HL-60 (cell line): ENCODE measurements at regions not wholly inside any gene's neighbourhood (a gene's known extent, or its start where the extent isn't known, plus 50 kb on each side); places are given as distances from the start of the nearest gene placed in this dataset.

Experiments
- DNase-seq, 2 experiments: peaks; one replicate each; pipeline ENCODE4 v3.0.0-alpha.2; 2010 to 2020; ENCODE audit warnings: low read depth in 1 of 2, low spot score in 1 of 2
- H3K27ac ChIP-seq: fragments of 250-450 bp; sonication (Bioruptor Pico); replicated peaks from 2 replicates; pipeline ENCODE4 v1.5.1; 2020; ENCODE audit warnings: mild to moderate bottlenecking, moderate library complexity
- H3K27me3 ChIP-seq: fragments of 250-450 bp; sonication (Bioruptor Pico); 2 replicates; pipeline ENCODE4 v1.5.1; 2021; ENCODE audit warnings: mild to moderate bottlenecking, moderate library complexity; ENCODE audit not compliant: insufficient read depth, poor library complexity, severe bottlenecking
- H3K4me3 ChIP-seq: replicated peaks from 2 replicates; pipeline ENCODE4 v1.5.1; 2011; ENCODE audit warnings: mild to moderate bottlenecking, control low read depth, low read length; ENCODE audit not compliant: insufficient read depth
- CTCF ChIP-seq: IDR thresholded peaks from one replicate; pipeline ENCODE4 v1.5.1; 2011; ENCODE audit warnings: low read length, control low read depth, inconsistent platforms; ENCODE audit not compliant: insufficient read depth
- GABPA ChIP-seq: IDR thresholded peaks from 2 replicates; pipeline ENCODE4 v1.6.1; 2012; ENCODE audit warnings: low read depth
- POLR2AphosphoS5 ChIP-seq: IDR thresholded peaks from 2 replicates; pipeline ENCODE4 v1.6.1; 2012; ENCODE audit warnings: low read depth
- REST ChIP-seq: IDR thresholded peaks from 2 replicates; pipeline ENCODE4 v1.6.1; 2012; ENCODE audit warnings: low read depth; ENCODE audit not compliant: insufficient replicate concordance
- SPI1 ChIP-seq: IDR thresholded peaks from 2 replicates; pipeline ENCODE4 v1.6.1; 2012; ENCODE audit warnings: low read depth, mild to moderate bottlenecking, borderline replicate concordance

GRCh38 chr13:30363725-30364124 lies 56.4 kb upstream of the KATNAL1 start:
- Histone ChIP-seq H3K4me3 (no peak overlapping the region), H3K27ac (no peak overlapping the region), H3K27me3 (no peaks in the 10 kb centered on the region)
- DNase-seq = no peak
- TF ChIP-seq GABPA = no peak
- no peak for TF ChIP-seq SPI1
- no peak for TF ChIP-seq REST
- TF ChIP-seq CTCF = no peak
- no peak for TF ChIP-seq POLR2AphosphoS5

- H3K27ac ChIP-seq = no peak overlapping the region
- no peak overlapping the region for H3K4me3 ChIP-seq
- TF ChIP-seq GABPA (no peak), CTCF (no peak), POLR2AphosphoS5 (no peak), SPI1 (no peak), REST (no peak)
- DNase-seq = no peak
- no peaks in the 10 kb centered on the region for H3K27me3 ChIP-seq
Measured at GRCh38 chr13:30364133-30364532, 56.8 kb upstream of the KATNAL1 start.

GRCh38 chr13:30364876-30365275 lies 57.4 kb upstream of the UBE2L5 start:
- no peak for DNase-seq
- H3K27ac ChIP-seq = no peak overlapping the region
- TF ChIP-seq REST = no peak
- TF ChIP-seq GABPA = no peak
- TF ChIP-seq SPI1 = no peak
- TF ChIP-seq POLR2AphosphoS5 = no peak
- TF ChIP-seq CTCF = no peak
- H3K4me3 ChIP-seq = no peak overlapping the region
- no peaks in the 10 kb centered on the region for H3K27me3 ChIP-seq
